Muscle of leg (tissue), 3 donors: ENCODE measurements at regions not wholly inside any gene's neighbourhood (a gene's known extent, or its start where the extent isn't known, plus 50 kb on each side); places are given as distances from the start of the nearest gene placed in this dataset.
A peak's percentile ranks its signal among the peaks of the same experiment; 100 is the strongest.
"Not testable (repeated sequence)": the region's sequence is repeated elsewhere in the genome, so short reads cannot be mapped to it uniquely, and the experiment has no call there.

Source experiments
- DNase-seq: peaks from one replicate; pipeline ENCODE4 v3.0.0; 2013
- H3K27ac ChIP-seq: one replicate; pipeline ENCODE4 v1.5.1; 2013; ENCODE audit warnings: mild to moderate bottlenecking, low read length, control low read depth
- H3K27me3 ChIP-seq: one replicate; pipeline ENCODE4 v1.6.1; 2013; ENCODE audit warnings: low read length; ENCODE audit not compliant: control insufficient read depth, insufficient read depth
- H3K36me3 ChIP-seq: one replicate; pipeline ENCODE4 v1.6.1; 2013; ENCODE audit warnings: low read length; ENCODE audit not compliant: control insufficient read depth, insufficient read depth
- H3K4me1 ChIP-seq: one replicate; pipeline ENCODE4 v1.6.1; 2013; ENCODE audit warnings: low read length; ENCODE audit not compliant: control insufficient read depth, insufficient read depth
- H3K4me3 ChIP-seq: one replicate; pipeline ENCODE4 v1.5.1; 2013; ENCODE audit warnings: low read length, control low read depth
- H3K9me3 ChIP-seq: replicated peaks from 2 replicates; pipeline ENCODE4 v1.6.1; 2013; ENCODE audit warnings: low read depth, low read length; ENCODE audit not compliant: control insufficient read depth
- WGBS: methylation state at CpG from one replicate; pipeline ENCODE4 v1.1.5; 2013; ENCODE audit warnings: missing lambda C conversion rate; ENCODE audit not compliant: insufficient coverage; 5-methylcytosine and 5-hydroxymethylcytosine counted together

- peaks cover 2% of the 10 kb centered on the region for H3K4me1 ChIP-seq
- H3K9me3 ChIP-seq = no peaks in the 10 kb centered on the region
- DNase-seq = no peak
- no peaks in the 10 kb centered on the region for H3K36me3 ChIP-seq
- no peak overlapping the region for H3K27ac ChIP-seq
- WGBS = 100% methylated on average over 1 of the region's 3 CpGs
- H3K27me3 ChIP-seq = no peaks in the 10 kb centered on the region
- no peak overlapping the region for H3K4me3 ChIP-seq
These were observed 173.2 kb upstream of the MARCKS start for GRCh38 chr6:113683968-113684367.

- Histone ChIP-seq H3K36me3 (no peaks in the 10 kb centered on the region), H3K4me3 (no peak overlapping the region), H3K27ac (no peak overlapping the region), H3K27me3 (no peaks in the 10 kb centered on the region), H3K9me3 (no peaks in the 10 kb centered on the region), H3K4me1 (peaks cover 2% of the 10 kb centered on the region)
- WGBS = 100% methylated on average over 2 of the region's 2 CpGs
- no peak for DNase-seq
These were observed 172.7 kb upstream of the MARCKS start for GRCh38 chr6:113684382-113684901.

GRCh38 chr6:113686049-113686448 is 171.1 kb upstream of the MARCKS start:
- H3K4me3 ChIP-seq = no peak overlapping the region
- no CpG with 5 or more reads among the region's 1 CpG for WGBS
- no peaks in the 10 kb centered on the region for H3K36me3 ChIP-seq
- no peaks in the 10 kb centered on the region for H3K27me3 ChIP-seq
- H3K27ac ChIP-seq = no peak overlapping the region
- no peaks in the 10 kb centered on the region for H3K4me1 ChIP-seq
- DNase-seq = no peak
- no peaks in the 10 kb centered on the region for H3K9me3 ChIP-seq

- no CpG with 5 or more reads among the region's 4 CpGs for WGBS
- not testable (repeated sequence) for H3K36me3 ChIP-seq, DNase-seq, H3K4me1 ChIP-seq, H3K4me3 ChIP-seq, H3K27me3 ChIP-seq, H3K9me3 ChIP-seq, H3K27ac ChIP-seq
These were observed 167.5 kb upstream of the MARCKS start for GRCh38 chr6:113689620-113690019.

- Histone ChIP-seq H3K4me1 (no peaks in the 10 kb centered on the region), H3K27ac (no peak overlapping the region), H3K27me3 (no peaks in the 10 kb centered on the region), H3K36me3 (no peaks in the 10 kb centered on the region), H3K9me3 (no peaks in the 10 kb centered on the region), H3K4me3 (no peak overlapping the region)
- DNase-seq = peak; percentile 64
- no CpG with 5 or more reads among the region's 5 CpGs for WGBS
These were observed 166.6 kb upstream of the MARCKS start for GRCh38 chr6:113690281-113691259.

GRCh38 chr6:113691260-113691656 is 165.9 kb upstream of the MARCKS start:
- DNase-seq = no peak
- Histone ChIP-seq H3K9me3 (no peaks in the 10 kb centered on the region), H3K4me1 (no peaks in the 10 kb centered on the region), H3K4me3 (no peak overlapping the region), H3K36me3 (no peaks in the 10 kb centered on the region), H3K27me3 (no peaks in the 10 kb centered on the region), H3K27ac (no peak overlapping the region)
- WGBS = 94% methylated on average over 4 of the region's 4 CpGs

- DNase-seq = no peak
- H3K36me3 ChIP-seq = no peaks in the 10 kb centered on the region
- H3K27me3 ChIP-seq = no peaks in the 10 kb centered on the region
- H3K4me3 ChIP-seq = no peak overlapping the region
- H3K4me1 ChIP-seq = no peaks in the 10 kb centered on the region
- WGBS = 100% methylated on average over 1 of the region's 1 CpG
- H3K27ac ChIP-seq = no peak overlapping the region
- H3K9me3 ChIP-seq = no peaks in the 10 kb centered on the region
These were observed 163.3 kb upstream of the MARCKS start for GRCh38 chr6:113693851-113694250.

- Histone ChIP-seq H3K27me3 (no peaks in the 10 kb centered on the region), H3K4me3 (no peak overlapping the region), H3K36me3 (no peaks in the 10 kb centered on the region), H3K27ac (no peak overlapping the region), H3K4me1 (no peaks in the 10 kb centered on the region), H3K9me3 (no peaks in the 10 kb centered on the region)
- WGBS = no CpG with 5 or more reads among the region's 2 CpGs
- no peak for DNase-seq
These were observed 162.7 kb upstream of the MARCKS start for GRCh38 chr6:113694278-113695077.

GRCh38 chr6:113695516-113695915 is 161.6 kb upstream of the MARCKS start:
- no peak overlapping the region for H3K4me3 ChIP-seq
- no CpG with 5 or more reads among the region's 3 CpGs for WGBS

GRCh38 chr6:113696960-113697359 is 160.2 kb upstream of the MARCKS start:
- H3K36me3 ChIP-seq = no peaks in the 10 kb centered on the region
- no peak for DNase-seq
- no peak overlapping the region for H3K27ac ChIP-seq
- no peaks in the 10 kb centered on the region for H3K9me3 ChIP-seq
- H3K4me3 ChIP-seq = no peak overlapping the region
- H3K27me3 ChIP-seq = no peaks in the 10 kb centered on the region
- H3K4me1 ChIP-seq = no peaks in the 10 kb centered on the region

More at GRCh38 chr6:113695516-113695915, 161.6 kb upstream of the MARCKS start:
- peak; percentile 41 for DNase-seq
- H3K27ac ChIP-seq = no peak overlapping the region
- H3K27me3 ChIP-seq = no peaks in the 10 kb centered on the region
- H3K4me1 ChIP-seq = no peaks in the 10 kb centered on the region
- no peaks in the 10 kb centered on the region for H3K9me3 ChIP-seq
- H3K36me3 ChIP-seq = no peaks in the 10 kb centered on the region
